Neural crest cell (in vitro differentiated cells): ENCODE measurements at regions not wholly inside any gene's neighbourhood (a gene's known extent, or its start where the extent isn't known, plus 50 kb on each side); places are given as distances from the start of the nearest gene placed in this dataset.

Source experiments
- DNase-seq: peaks from one replicate; pipeline ENCODE4 v3.0.0; 2021; ENCODE audit warnings: low read depth, mixed read lengths, low spot score
- H3K27ac Mint-ChIP-seq: one replicate; pipeline ENCODE4 v1.8.0; 2021; ENCODE audit warnings: mild to moderate bottlenecking, mixed read lengths; ENCODE audit not compliant: unreplicated experiment
- H3K27me3 Mint-ChIP-seq: 2 replicates; pipeline ENCODE4 v1.8.0; 2021; ENCODE audit warnings: low read depth, mild to moderate bottlenecking, mixed read lengths
- H3K36me3 Mint-ChIP-seq: 2 replicates; pipeline ENCODE4 v1.8.0; 2021; ENCODE audit warnings: low read depth, mild to moderate bottlenecking, mixed read lengths
- H3K4me1 Mint-ChIP-seq: 2 replicates; pipeline ENCODE4 v1.8.0; 2021; ENCODE audit warnings: mixed read lengths
- H3K4me3 Mint-ChIP-seq: one replicate; pipeline ENCODE4 v1.8.0; 2021; ENCODE audit warnings: mild to moderate bottlenecking, mixed read lengths
- H3K9me3 Mint-ChIP-seq: 2 replicates; pipeline ENCODE4 v1.8.0; 2021; ENCODE audit warnings: mixed read lengths
- TF ChIP-seq, protein P1 (sequence below): fragments of 200-600 bp; sonication (generic); conservative IDR thresholded peaks from 2 replicates; pipeline ENCODE4 v1.5.0; 2021; ENCODE audit warnings: antibody characterized with exemption, mild to moderate bottlenecking

DNA sequence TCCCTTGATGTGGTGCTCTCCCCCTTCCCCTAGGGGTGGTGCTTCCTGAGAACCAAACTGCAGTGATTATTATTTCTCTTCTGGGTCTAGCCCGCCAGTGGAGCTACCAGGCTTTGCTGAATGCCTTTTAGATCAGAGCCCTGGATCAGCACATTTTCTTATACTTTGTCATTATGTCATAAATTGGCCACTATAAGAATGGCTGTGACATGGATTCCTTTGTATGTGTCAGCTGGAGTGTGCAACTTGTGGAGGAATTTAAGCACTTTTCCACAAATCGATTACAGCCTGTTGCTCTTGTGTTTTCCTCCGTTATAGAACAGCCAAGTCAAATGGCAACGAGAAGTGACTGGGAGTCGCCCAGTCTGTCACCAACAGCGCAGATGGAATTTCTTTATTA lies 273.3 kb downstream of the DUSP10 start:
- Mint-ChIP-seq H3K36me3 (no peaks in the 10 kb centered on the region), H3K9me3 (no peaks in the 10 kb centered on the region), H3K27ac (no peak overlapping the region), H3K4me3 (no peak overlapping the region), H3K27me3 (peaks cover 11% of the 10 kb centered on the region), H3K4me1 (no peaks in the 10 kb centered on the region)
- TF ChIP-seq, protein P1, sequence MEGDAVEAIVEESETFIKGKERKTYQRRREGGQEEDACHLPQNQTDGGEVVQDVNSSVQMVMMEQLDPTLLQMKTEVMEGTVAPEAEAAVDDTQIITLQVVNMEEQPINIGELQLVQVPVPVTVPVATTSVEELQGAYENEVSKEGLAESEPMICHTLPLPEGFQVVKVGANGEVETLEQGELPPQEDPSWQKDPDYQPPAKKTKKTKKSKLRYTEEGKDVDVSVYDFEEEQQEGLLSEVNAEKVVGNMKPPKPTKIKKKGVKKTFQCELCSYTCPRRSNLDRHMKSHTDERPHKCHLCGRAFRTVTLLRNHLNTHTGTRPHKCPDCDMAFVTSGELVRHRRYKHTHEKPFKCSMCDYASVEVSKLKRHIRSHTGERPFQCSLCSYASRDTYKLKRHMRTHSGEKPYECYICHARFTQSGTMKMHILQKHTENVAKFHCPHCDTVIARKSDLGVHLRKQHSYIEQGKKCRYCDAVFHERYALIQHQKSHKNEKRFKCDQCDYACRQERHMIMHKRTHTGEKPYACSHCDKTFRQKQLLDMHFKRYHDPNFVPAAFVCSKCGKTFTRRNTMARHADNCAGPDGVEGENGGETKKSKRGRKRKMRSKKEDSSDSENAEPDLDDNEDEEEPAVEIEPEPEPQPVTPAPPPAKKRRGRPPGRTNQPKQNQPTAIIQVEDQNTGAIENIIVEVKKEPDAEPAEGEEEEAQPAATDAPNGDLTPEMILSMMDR, result no peak
- DNase-seq, result no peak

- no peak overlapping the region for H3K27ac Mint-ChIP-seq
- DNase-seq, result no peak
- H3K4me1 Mint-ChIP-seq, result no peaks in the 10 kb centered on the region
- no peak overlapping the region for H3K4me3 Mint-ChIP-seq
- H3K36me3 Mint-ChIP-seq, result no peaks in the 10 kb centered on the region
- H3K9me3 Mint-ChIP-seq, result no peaks in the 10 kb centered on the region
- peaks cover 14% of the 10 kb centered on the region for H3K27me3 Mint-ChIP-seq
- TF ChIP-seq, protein P1, result no peak
These were observed 272.4 kb downstream of the DUSP10 start for GRCh38 chr1:221469476-221469875.

GRCh38 chr1:221470000-221470698 lies 271.7 kb downstream of the DUSP10 start:
- no peak for DNase-seq
- H3K9me3 Mint-ChIP-seq, result no peaks in the 10 kb centered on the region
- H3K36me3 Mint-ChIP-seq, result no peaks in the 10 kb centered on the region
- no peaks in the 10 kb centered on the region for H3K4me1 Mint-ChIP-seq
- H3K4me3 Mint-ChIP-seq, result no peak overlapping the region
- H3K27me3 Mint-ChIP-seq, result peaks cover 14% of the 10 kb centered on the region
- H3K27ac Mint-ChIP-seq, result no peak overlapping the region
- TF ChIP-seq, protein P1, result no peak

- Mint-ChIP-seq H3K36me3 (no peaks in the 10 kb centered on the region), H3K4me1 (no peaks in the 10 kb centered on the region), H3K4me3 (no peak overlapping the region), H3K27ac (no peak overlapping the region), H3K27me3 (peaks cover 27% of the 10 kb centered on the region), H3K9me3 (no peaks in the 10 kb centered on the region)
- DNase-seq, result no peak
- TF ChIP-seq, protein P1, result no peak
These were observed 268.5 kb downstream of the DUSP10 start for GRCh38 chr1:221473411-221473810.

DNA sequence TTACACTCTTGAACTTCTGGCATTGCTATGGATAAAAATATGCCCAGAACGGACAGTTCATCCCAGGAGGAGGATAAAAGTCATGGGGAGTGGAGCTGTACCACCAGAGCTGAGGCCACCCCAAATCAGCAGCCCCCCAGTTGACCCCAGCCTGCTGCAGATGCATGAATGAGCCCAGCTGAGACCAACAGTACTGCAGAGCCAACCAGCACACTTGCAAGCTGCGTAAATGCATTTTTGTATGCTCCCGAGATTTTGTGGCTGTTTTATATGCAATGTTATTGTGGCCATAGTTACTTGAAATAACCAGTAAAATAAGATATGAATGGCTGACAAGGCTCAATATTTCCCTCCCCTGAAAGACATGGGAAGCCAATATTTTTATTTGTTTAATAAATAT lies 264.6 kb downstream of the DUSP10 start:
- no peak overlapping the region for H3K4me3 Mint-ChIP-seq
- no peaks in the 10 kb centered on the region for H3K9me3 Mint-ChIP-seq
- no peak for DNase-seq
- no peaks in the 10 kb centered on the region for H3K36me3 Mint-ChIP-seq
- TF ChIP-seq, protein P1, result no peak
- no peak overlapping the region for H3K27ac Mint-ChIP-seq
- no peaks in the 10 kb centered on the region for H3K4me1 Mint-ChIP-seq
- H3K27me3 Mint-ChIP-seq, result peaks cover 23% of the 10 kb centered on the region
